SU-DHL-6 (cell line): ENCODE measurements at regions not wholly inside any gene's neighbourhood (a gene's known extent, or its start where the extent isn't known, plus 50 kb on each side); places are given as distances from the start of the nearest gene placed in this dataset.

Experiments
- EZH2phosphoT487 ChIP-seq: fragments of 200-600 bp; sonication (generic), shearing (Covaris generic); conservative IDR thresholded peaks from 2 replicates; pipeline ENCODE4 v1.6.1; 2018; ENCODE audit warnings: mild to moderate bottlenecking, antibody characterized with exemption, low read length, moderate library complexity, mixed read lengths
- TF ChIP-seq, protein P1 (sequence below): fragments of 200-600 bp; sonication (generic); IDR thresholded peaks from one replicate; pipeline ENCODE4 v1.5.1; 2017; ENCODE audit warnings: antibody characterized with exemption, mild to moderate bottlenecking, low read length, moderate library complexity; ENCODE audit not compliant: insufficient read depth, poor library complexity, severe bottlenecking

GRCh38 chr4:34566091-34566490 is 1678.2 kb downstream of the ARAP2 start:
- TF ChIP-seq, protein P1, sequence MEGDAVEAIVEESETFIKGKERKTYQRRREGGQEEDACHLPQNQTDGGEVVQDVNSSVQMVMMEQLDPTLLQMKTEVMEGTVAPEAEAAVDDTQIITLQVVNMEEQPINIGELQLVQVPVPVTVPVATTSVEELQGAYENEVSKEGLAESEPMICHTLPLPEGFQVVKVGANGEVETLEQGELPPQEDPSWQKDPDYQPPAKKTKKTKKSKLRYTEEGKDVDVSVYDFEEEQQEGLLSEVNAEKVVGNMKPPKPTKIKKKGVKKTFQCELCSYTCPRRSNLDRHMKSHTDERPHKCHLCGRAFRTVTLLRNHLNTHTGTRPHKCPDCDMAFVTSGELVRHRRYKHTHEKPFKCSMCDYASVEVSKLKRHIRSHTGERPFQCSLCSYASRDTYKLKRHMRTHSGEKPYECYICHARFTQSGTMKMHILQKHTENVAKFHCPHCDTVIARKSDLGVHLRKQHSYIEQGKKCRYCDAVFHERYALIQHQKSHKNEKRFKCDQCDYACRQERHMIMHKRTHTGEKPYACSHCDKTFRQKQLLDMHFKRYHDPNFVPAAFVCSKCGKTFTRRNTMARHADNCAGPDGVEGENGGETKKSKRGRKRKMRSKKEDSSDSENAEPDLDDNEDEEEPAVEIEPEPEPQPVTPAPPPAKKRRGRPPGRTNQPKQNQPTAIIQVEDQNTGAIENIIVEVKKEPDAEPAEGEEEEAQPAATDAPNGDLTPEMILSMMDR, result no peak
- no peak for TF ChIP-seq EZH2phosphoT487
